CD4-positive, alpha-beta memory T cell (primary cell): ENCODE measurements at regions not wholly inside any gene's neighbourhood (a gene's known extent, or its start where the extent isn't known, plus 50 kb on each side); places are given as distances from the start of the nearest gene placed in this dataset.

Experiments
- CTCF ChIA-PET: fragments of 350-600 bp; sonication (Branson Sonifier 250); formaldehyde crosslinking; loops from one replicate; lab custom pipeline; 2021; ENCODE audit warnings: inconsistent platforms; ENCODE audit not compliant: partially characterized antibody; lab: Charles Lee
- POLR2A ChIA-PET: fragments of 350-600 bp; sonication (Branson Sonifier 250); formaldehyde crosslinking; loops from one replicate; lab custom pipeline; 2021; ENCODE audit not compliant: partially characterized antibody; lab: Charles Lee
- DNase-seq, 5 donors: peaks; one replicate each; pipeline versions ENCODE4 v3.0.0 to v3.0.0-alpha.2; 2020 to 2022; ENCODE audit warnings: mixed read lengths in 1 of 5
- H3K27ac ChIP-seq: one replicate; pipeline ENCODE4 v1.7.0; 2013; ENCODE audit warnings: low read depth, low read length
- H3K27me3 ChIP-seq: 2 replicates; pipeline ENCODE4 v1.7.0; 2013; ENCODE audit warnings: mild to moderate bottlenecking, low read length, moderate library complexity; ENCODE audit not compliant: insufficient read depth
- H3K36me3 ChIP-seq: 2 replicates; pipeline ENCODE4 v1.7.0; 2013; ENCODE audit warnings: mild to moderate bottlenecking, low read length, moderate library complexity; ENCODE audit not compliant: insufficient read depth
- H3K4me1 ChIP-seq: 2 replicates; pipeline ENCODE4 v1.7.0; 2013; ENCODE audit warnings: mild to moderate bottlenecking, low read length, moderate library complexity; ENCODE audit not compliant: insufficient read depth
- H3K4me3 ChIP-seq, 2 donors: one replicate each; pipeline ENCODE4 v1.7.0; 2013; ENCODE audit warnings: low read length in 2 of 2, mild to moderate bottlenecking in 1 of 2
- H3K9me3 ChIP-seq, 2 donors: one replicate each; pipeline ENCODE4 v1.7.0; 2013; ENCODE audit warnings: low read length in 2 of 2, control low read depth in 1 of 2; ENCODE audit not compliant: control insufficient read depth in 1 of 2
- H3K27ac Mint-ChIP-seq, 7 donors: one replicate each; pipeline ENCODE4 v1.8.0; 2020 to 2021; ENCODE audit warnings: mixed read lengths in 7 of 7, mild to moderate bottlenecking in 6 of 7, inconsistent platforms in 3 of 7, moderate library complexity in 3 of 7
- H3K27me3 Mint-ChIP-seq, 2 donors: one replicate each; pipeline ENCODE4 v1.8.0; 2020 to 2021; ENCODE audit warnings: mixed read lengths in 2 of 2
- H3K36me3 Mint-ChIP-seq, 2 donors: one replicate each; pipeline ENCODE4 v1.8.0; 2020 to 2021; ENCODE audit warnings: mixed read lengths in 2 of 2, inconsistent platforms in 1 of 2, mild to moderate bottlenecking in 1 of 2
- H3K4me1 Mint-ChIP-seq, 4 donors: one replicate each; pipeline ENCODE4 v1.8.0; 2020 to 2021; ENCODE audit warnings: mixed read lengths in 4 of 4, mild to moderate bottlenecking in 1 of 4
- H3K4me3 Mint-ChIP-seq, 8 donors: one replicate each; pipeline ENCODE4 v1.8.0; 2020 to 2021; ENCODE audit warnings: mixed read lengths in 8 of 8, mild to moderate bottlenecking in 7 of 8, moderate library complexity in 6 of 8, inconsistent platforms in 3 of 8
- H3K9me3 Mint-ChIP-seq, 8 donors: one replicate each; pipeline ENCODE4 v1.8.0; 2020 to 2021; ENCODE audit warnings: mixed read lengths in 8 of 8, mild to moderate bottlenecking in 5 of 8, inconsistent platforms in 3 of 8, moderate library complexity in 1 of 8
- intact Hi-C: fragments of 100-400 bp; cut with micrococcal nuclease; formaldehyde crosslinking; loops from one replicate; pipeline ENCODE4 v1.15.1; 2023

- Histone ChIP-seq H3K4me1 (no peaks in the 10 kb centered on the region), H3K27me3 (no peaks in the 10 kb centered on the region), H3K9me3 (no peaks in the 10 kb centered on the region), H3K4me3 (no peak overlapping the region), H3K36me3 (no peaks in the 10 kb centered on the region), H3K27ac (no peak overlapping the region)
- intact Hi-C loops: no loop called here
- no peak for DNase-seq
- ChIA-PET CTCF (no interaction called here), POLR2A (no interaction called here)
- H3K4me3 Mint-ChIP-seq: no peak overlapping the region
- peaks cover 7 to 17% of the 10 kb centered on the region in 2 donors for H3K27me3 Mint-ChIP-seq
- no peaks in the 10 kb centered on the region for H3K36me3 Mint-ChIP-seq
- peaks cover 0 to 2% (median 0%) of the 10 kb centered on the region in 8 donors for H3K9me3 Mint-ChIP-seq
- H3K27ac Mint-ChIP-seq: no peak overlapping the region
- no peaks in the 10 kb centered on the region for H3K4me1 Mint-ChIP-seq
Observed at GRCh38 chr1:87273291-87273690, 55.4 kb upstream of the LMO4 start.

GRCh38 chr1:87274851-87275250 lies 53.8 kb upstream of the LMO4 start:
- H3K27ac ChIP-seq: no peak overlapping the region
- H3K9me3 ChIP-seq: no peaks in the 10 kb centered on the region
- H3K27ac Mint-ChIP-seq: no peak overlapping the region
- H3K27me3 ChIP-seq: no peaks in the 10 kb centered on the region
- H3K9me3 Mint-ChIP-seq: peaks cover 0 to 2% (median 0%) of the 10 kb centered on the region in 8 donors
- H3K4me1 Mint-ChIP-seq: no peaks in the 10 kb centered on the region
- no peak overlapping the region for H3K4me3 Mint-ChIP-seq
- intact Hi-C loops: no loop called here
- peaks cover 7 to 15% of the 10 kb centered on the region in 2 donors for H3K27me3 Mint-ChIP-seq
- no peaks in the 10 kb centered on the region for H3K4me1 ChIP-seq
- DNase-seq: no peak
- CTCF ChIA-PET: no interaction called here
- no peak overlapping the region for H3K4me3 ChIP-seq
- POLR2A ChIA-PET: no interaction called here
- H3K36me3 ChIP-seq: no peaks in the 10 kb centered on the region
- no peaks in the 10 kb centered on the region for H3K36me3 Mint-ChIP-seq

GRCh38 chr1:87278825-87279535 lies 49.7 kb upstream of the LMO4 start:
- no peak for DNase-seq
- Histone ChIP-seq H3K36me3 (no peaks in the 10 kb centered on the region), H3K27ac (no peak overlapping the region), H3K9me3 (no peaks in the 10 kb centered on the region), H3K27me3 (no peaks in the 10 kb centered on the region), H3K4me3 (no peak overlapping the region), H3K4me1 (no peaks in the 10 kb centered on the region)
- ChIA-PET POLR2A (no interaction called here), CTCF (no interaction called here)
- no peaks in the 10 kb centered on the region for H3K36me3 Mint-ChIP-seq
- H3K27ac Mint-ChIP-seq: no peak overlapping the region
- peaks cover 4 to 16% of the 10 kb centered on the region in 2 donors for H3K27me3 Mint-ChIP-seq
- no peaks in the 10 kb centered on the region for H3K4me1 Mint-ChIP-seq
- no peak overlapping the region for H3K4me3 Mint-ChIP-seq
- no peaks in the 10 kb centered on the region for H3K9me3 Mint-ChIP-seq
- intact Hi-C loops: no loop called here
